GM12878 (cell line): ENCODE measurements at regions not wholly inside any gene's neighbourhood (a gene's known extent, or its start where the extent isn't known, plus 50 kb on each side); places are given as distances from the start of the nearest gene placed in this dataset.

ENCODE experiments used
- ATAC-seq: fragments of 200-7000 bp; cut with Tn5 transposase; 3 replicates; pipeline ENCODE4 v1.9.1; 2020; ENCODE audit warnings: mild to moderate bottlenecking, moderate library complexity
- BruUV-seq: library from RNA; stranded (reverse); fragments of 400-500 nt; replicated peaks from 2 replicates; lab custom pipeline; 2021; lab: Mats Ljungman, UMichigan
- CTCF ChIA-PET: fragments of 300-600 bp; sonication (Branson Sonifier 250); formaldehyde crosslinking; extraction: SDS; loops from one replicate; lab custom pipeline; 2021; ENCODE audit warnings: inconsistent platforms; lab: Yijun Ruan, JAX
- POLR2A ChIA-PET: fragments of 350-600 bp; formaldehyde crosslinking; extraction: SDS; loops from one replicate; lab custom pipeline; 2021; ENCODE audit warnings: inconsistent platforms; lab: Charles Lee
- RAD21 ChIA-PET: fragments of 300-600 bp; sonication (Branson Sonifier 250); formaldehyde crosslinking; loops from one replicate; lab custom pipeline; 2023; ENCODE audit warnings: antibody characterized with exemption; ENCODE audit not compliant: unreplicated experiment; lab: Charles Lee
- SMC1A ChIA-PET: fragments of 300-600 bp; sonication (Branson Sonifier 250); formaldehyde crosslinking; loops from one replicate; lab custom pipeline; 2023; ENCODE audit not compliant: unreplicated experiment, uncharacterized antibody; lab: Charles Lee
- DNase-seq: peaks from one replicate; pipeline ENCODE4 v3.0.0-alpha.2; 2011; ENCODE audit warnings: low read depth, low spot score
- FAIRE-seq: peaks from 3 replicates; lab custom pipeline; 2011; peaks lifted over from hg19 to GRCh38; lab: Jason Lieb, UNC
- H2AFZ ChIP-seq: 2 replicates; pipeline ENCODE4 v1.6.0; 2011; ENCODE audit warnings: low read depth, low read length, control low read depth; ENCODE audit not compliant: control insufficient read depth
- H3K27ac ChIP-seq: 2 replicates; pipeline ENCODE4 v1.5.1; 2011; ENCODE audit warnings: control low read depth; ENCODE audit not compliant: control insufficient read depth, insufficient read depth
- H3K27me3 ChIP-seq, 2 experiments: replicated peaks in 1 of 2; 2 replicates each; pipeline versions ENCODE4 v1.6.0 to v1.6.1; 2011; ENCODE audit warnings: low read length in 1 of 2; ENCODE audit not compliant: control insufficient read depth in 2 of 2, insufficient read depth in 2 of 2
- H3K36me3 ChIP-seq, 2 experiments: 2 replicates each; pipeline ENCODE4 v1.5.1; 2011; ENCODE audit warnings: low read length in 1 of 2; ENCODE audit not compliant: control insufficient read depth in 2 of 2, insufficient read depth in 2 of 2
- H3K4me1 ChIP-seq: 2 replicates; pipeline ENCODE4 v1.6.1; 2011; ENCODE audit warnings: mild to moderate bottlenecking, low read length, moderate library complexity, mixed read lengths; ENCODE audit not compliant: control insufficient read depth, insufficient read depth
- H3K4me2 ChIP-seq: 2 replicates; pipeline ENCODE4 v1.6.0; 2011; ENCODE audit warnings: control low read depth; ENCODE audit not compliant: control insufficient read depth, insufficient read depth
- H3K4me3 ChIP-seq: fragments of 200-600 bp; sonication (generic); 2 replicates; pipeline ENCODE4 v1.5.1; 2016
- H3K79me2 ChIP-seq: 2 replicates; pipeline ENCODE4 v1.6.0; 2011; ENCODE audit warnings: low read length; ENCODE audit not compliant: control insufficient read depth, insufficient read depth
- H3K9ac ChIP-seq: 2 replicates; pipeline ENCODE4 v1.8.0; 2011; ENCODE audit warnings: low read length, control low read depth, mixed read lengths; ENCODE audit not compliant: control insufficient read depth, insufficient read depth
- H3K9me3 ChIP-seq: replicated peaks from 3 replicates; pipeline ENCODE4 v1.5.1; 2011; ENCODE audit warnings: mild to moderate bottlenecking, low read length; ENCODE audit not compliant: control insufficient read depth, insufficient read depth
- H4K20me1 ChIP-seq: 2 replicates; pipeline ENCODE4 v1.6.0; 2011; ENCODE audit not compliant: control insufficient read depth, insufficient read depth
- DPF2 ChIP-seq: fragments of 450-650 bp; IDR thresholded peaks from 2 replicates; pipeline ENCODE4 v1.6.1; 2017; ENCODE audit warnings: mild to moderate bottlenecking
- EED ChIP-seq: sonication (generic); IDR thresholded peaks from 2 replicates; pipeline ENCODE4 v1.6.1; 2016; ENCODE audit warnings: antibody characterized with exemption, low read depth
- GATAD2B ChIP-seq: fragments of 450-650 bp; conservative IDR thresholded peaks from 2 replicates; pipeline ENCODE4 v1.6.1; 2017; ENCODE audit warnings: low read depth, mild to moderate bottlenecking, moderate library complexity
- IRF3 ChIP-seq: fragments of 450-650 bp; IDR thresholded peaks from 2 replicates; pipeline ENCODE4 v1.6.1; 2014; ENCODE audit warnings: mild to moderate bottlenecking
- JUNB ChIP-seq: IDR thresholded peaks from 2 replicates; pipeline ENCODE4 v1.6.1; 2016; ENCODE audit warnings: antibody characterized with exemption, mild to moderate bottlenecking
- MEF2A ChIP-seq: IDR thresholded peaks from 2 replicates; pipeline ENCODE4 v1.6.1; 2011; ENCODE audit warnings: low read depth, mild to moderate bottlenecking, low read length, moderate library complexity; ENCODE audit not compliant: insufficient read depth
- REST ChIP-seq: IDR thresholded peaks from 2 replicates; pipeline ENCODE4 v1.6.1; 2012; ENCODE audit warnings: mild to moderate bottlenecking, low read depth, low read length
- ZNF217 ChIP-seq: fragments of 450-650 bp; IDR thresholded peaks from 2 replicates; pipeline ENCODE4 v1.6.1; 2017; ENCODE audit warnings: antibody characterized with exemption, mild to moderate bottlenecking
- WGBS: methylation state at CpG from one replicate; pipeline ENCODE4 v1.1.6; 2016; ENCODE audit warnings: low lambda C conversion rate; ENCODE audit not compliant: insufficient replicate concordance, insufficient coverage; ENCODE audit errors: missing lambda C conversion rate; 5-methylcytosine and 5-hydroxymethylcytosine counted together
- in situ Hi-C: fragments of 300-500 bp; cut with MboI; formaldehyde crosslinking; loops from 9 replicates; pipeline ENCODE4 v1.14.3; 2018; ENCODE audit warnings: mixed read lengths
- intact Hi-C: fragments of 100-400 bp; cut with micrococcal nuclease; formaldehyde crosslinking; loops from one replicate; pipeline ENCODE4 v1.14.2; 2022; ENCODE audit not compliant: unreplicated experiment

GRCh38 chr4:81359207-81359606 is 112.5 kb downstream of the RASGEF1B start:
- Histone ChIP-seq H4K20me1 (no peaks in the 10 kb centered on the region), H3K36me3 (no peaks in the 10 kb centered on the region), H3K27me3 (no peaks in the 10 kb centered on the region), H3K4me1 (no peaks in the 10 kb centered on the region), H3K4me2 (no peak overlapping the region), H2AFZ (no peak overlapping the region), H3K27ac (no peak overlapping the region), H3K4me3 (no peak overlapping the region), H3K9ac (no peak overlapping the region), H3K79me2 (no peaks in the 10 kb centered on the region), H3K9me3 (no peaks in the 10 kb centered on the region)
- in situ Hi-C loops, result no loop called here
- POLR2A ChIA-PET, result no interaction called here
- ATAC-seq (no peak), DNase-seq (no peak), FAIRE-seq (no peak)
- RAD21 ChIA-PET, result interaction anchor here (1.5 kb wide), 1 partner anchor 11 kb away, joined by 3 read pairs; no protein-coding TSS in a partner anchor
- 90% methylated on average over 1 of the region's 1 CpG for WGBS
- SMC1A ChIA-PET, result no interaction called here
- no peak for TF ChIP-seq ZNF217
- no peak for TF ChIP-seq GATAD2B
- no peak for TF ChIP-seq MEF2A
- no peak for TF ChIP-seq IRF3
- no peak for TF ChIP-seq DPF2
- TF ChIP-seq JUNB, result no peak
- intact Hi-C loops, result no loop called here
- CTCF ChIA-PET, result no interaction called here
- no TSS peak for BruUV-seq

- no peak overlapping the region for H3K4me3 ChIP-seq
- no peak overlapping the region for H3K27ac ChIP-seq
- no peak for TF ChIP-seq EED
- TF ChIP-seq REST, result no peak
- no peak for DNase-seq
- ATAC-seq, result no peak
- no peaks in the 10 kb centered on the region for H4K20me1 ChIP-seq
- no peak overlapping the region for H2AFZ ChIP-seq
- intact Hi-C loops (no loop called here), in situ Hi-C loops (no loop called here)
- 0% methylated on average over 2 of the region's 2 CpGs for WGBS
- ChIA-PET CTCF (no interaction called here), SMC1A (no interaction called here), RAD21 (interaction anchor here (1.5 kb wide), 1 partner anchor 10 kb away, joined by 3 read pairs; no protein-coding TSS in a partner anchor), POLR2A (no interaction called here)
- H3K27me3 ChIP-seq, result no peaks in the 10 kb centered on the region
- H3K36me3 ChIP-seq, result no peaks in the 10 kb centered on the region
- BruUV-seq, result no TSS peak
- no peak overlapping the region for H3K4me2 ChIP-seq
- no peak overlapping the region for H3K9ac ChIP-seq
- no peak for FAIRE-seq
- no peaks in the 10 kb centered on the region for H3K79me2 ChIP-seq
- H3K4me1 ChIP-seq, result no peaks in the 10 kb centered on the region
- H3K9me3 ChIP-seq, result no peaks in the 10 kb centered on the region
Observed at GRCh38 chr4:81358154-81358553, 113.6 kb downstream of the RASGEF1B start.
